HG03066 (cell line): ENCODE measurements at regions not wholly inside any gene's neighbourhood (a gene's known extent, or its start where the extent isn't known, plus 50 kb on each side); places are given as distances from the start of the nearest gene placed in this dataset.
"Not testable (repeated sequence)": the region's sequence is repeated elsewhere in the genome, so short reads cannot be mapped to it uniquely, and the experiment has no call there.

ENCODE experiments used
- ATAC-seq: cut with Tn5 transposase; IDR thresholded peaks from one replicate; pipeline ENCODE4 v1.9.1; 2021; ENCODE audit warnings: low read depth; ENCODE audit not compliant: unreplicated experiment

DNA sequence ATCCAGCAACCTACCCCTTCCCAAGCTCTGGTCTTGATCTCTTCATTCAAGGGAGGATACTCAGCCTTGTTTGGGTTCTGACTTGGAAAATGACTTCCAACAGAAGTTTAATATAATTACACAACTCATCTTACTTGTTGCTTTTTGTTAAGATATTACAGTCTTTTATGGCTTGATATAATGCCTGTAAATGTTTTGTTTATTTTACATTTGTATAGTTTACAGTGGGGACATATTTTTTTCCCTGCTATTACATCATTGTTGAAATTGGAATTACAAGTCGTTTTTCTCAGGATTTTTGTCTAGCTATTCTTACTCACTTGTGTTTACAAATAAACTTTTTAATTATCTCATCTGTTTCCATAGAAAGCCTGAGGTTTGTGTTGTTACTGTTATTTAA is 436.0 kb downstream of the CNTNAP4 start:
- ATAC-seq = no peak

DNA sequence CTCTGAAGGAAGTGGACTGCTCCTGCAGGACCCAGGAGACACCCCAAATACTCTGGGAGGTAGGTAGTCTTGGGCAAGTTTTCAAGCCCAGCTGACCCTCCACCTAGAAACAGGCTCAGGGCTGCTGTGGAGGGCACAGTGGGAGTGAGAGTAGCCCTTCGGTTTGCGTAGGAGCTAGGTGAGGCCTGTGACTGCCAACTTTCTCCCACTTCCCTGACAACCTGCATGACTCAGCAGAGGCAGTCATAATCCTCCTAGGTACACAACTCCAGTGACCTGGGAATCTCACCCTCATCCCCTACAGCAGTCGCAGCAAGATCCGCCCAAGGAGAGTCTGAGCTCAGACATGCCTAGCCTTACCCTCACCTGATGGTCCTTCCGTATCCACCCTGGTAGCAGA is 439.1 kb downstream of the CNTNAP4 start:
- ATAC-seq = not testable (repeated sequence)

DNA sequence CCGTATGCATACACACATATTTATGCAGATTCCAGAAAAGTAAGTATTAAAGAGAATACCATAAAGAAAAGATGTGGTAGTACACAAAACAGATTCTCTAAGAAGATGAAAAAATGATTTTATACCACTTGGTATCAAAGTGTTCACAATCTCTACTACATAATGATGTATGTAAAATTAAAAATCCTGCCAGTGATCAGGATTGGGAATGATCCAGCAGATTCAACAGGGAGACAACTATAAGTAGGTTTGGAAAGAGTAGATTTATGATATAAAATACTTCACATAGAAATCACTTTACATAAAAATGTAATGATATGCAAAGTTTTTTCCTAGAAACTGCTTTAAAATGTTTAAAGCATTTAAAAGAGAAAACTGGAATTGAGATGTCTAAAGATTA is 447.0 kb downstream of the CNTNAP4 start:
- no peak for ATAC-seq

DNA sequence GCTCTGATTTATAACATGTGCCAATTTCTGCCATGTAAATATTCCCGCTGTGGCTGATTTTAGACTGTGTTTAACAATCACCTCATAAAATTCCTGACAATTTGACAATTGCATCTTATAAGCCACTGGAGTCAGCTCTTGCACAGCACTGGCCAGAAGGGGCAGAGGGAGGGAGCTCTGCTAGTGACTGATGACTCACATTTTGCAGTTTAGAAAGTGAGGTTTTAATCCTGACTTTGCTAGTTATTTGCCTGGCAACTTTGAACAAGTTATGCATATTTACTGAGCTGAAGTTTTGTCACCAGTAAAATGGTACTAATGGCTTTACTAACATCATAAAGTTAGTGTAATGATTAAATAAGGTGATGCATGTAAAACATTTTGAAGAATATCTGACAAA is 452.3 kb downstream of the CNTNAP4 start:
- ATAC-seq = no peak

DNA sequence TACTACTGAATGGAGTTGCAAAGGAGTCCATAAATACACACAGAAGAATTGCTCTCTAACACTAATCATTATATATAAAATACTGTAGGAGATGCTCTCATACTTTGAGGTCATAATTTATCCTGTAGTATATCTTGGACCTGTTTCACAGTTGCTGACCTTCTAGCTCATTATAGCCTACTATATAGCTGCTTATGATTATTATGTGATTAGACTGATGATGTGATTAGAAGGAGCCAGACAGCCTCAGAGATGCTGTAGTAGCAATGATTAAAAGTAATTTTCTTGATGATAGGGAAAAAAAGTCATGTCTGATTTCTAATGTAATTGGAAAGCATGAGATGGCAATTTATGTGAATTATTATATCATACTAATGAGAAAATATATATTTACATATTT is 455.7 kb downstream of the CNTNAP4 start:
- ATAC-seq = no peak

DNA sequence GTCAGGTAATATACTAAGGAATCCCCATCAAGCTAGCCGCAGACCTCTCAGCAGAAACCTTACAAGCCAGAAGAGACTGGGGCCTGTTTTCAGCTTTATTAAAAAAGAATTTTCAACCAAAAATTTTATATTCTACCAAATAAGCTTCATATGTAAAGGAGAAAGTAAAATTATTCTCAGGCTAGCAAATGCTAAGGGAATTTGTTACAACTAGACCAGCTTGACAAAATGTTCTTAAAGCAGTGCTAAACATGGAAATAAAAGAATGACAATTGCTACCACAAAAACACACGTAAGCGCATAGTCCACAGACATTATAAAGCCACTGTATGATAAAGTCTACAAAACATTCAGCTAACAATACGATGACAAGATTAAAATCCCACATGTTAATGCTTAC is 449.4 kb upstream of the MON1B start:
- no peak for ATAC-seq

DNA sequence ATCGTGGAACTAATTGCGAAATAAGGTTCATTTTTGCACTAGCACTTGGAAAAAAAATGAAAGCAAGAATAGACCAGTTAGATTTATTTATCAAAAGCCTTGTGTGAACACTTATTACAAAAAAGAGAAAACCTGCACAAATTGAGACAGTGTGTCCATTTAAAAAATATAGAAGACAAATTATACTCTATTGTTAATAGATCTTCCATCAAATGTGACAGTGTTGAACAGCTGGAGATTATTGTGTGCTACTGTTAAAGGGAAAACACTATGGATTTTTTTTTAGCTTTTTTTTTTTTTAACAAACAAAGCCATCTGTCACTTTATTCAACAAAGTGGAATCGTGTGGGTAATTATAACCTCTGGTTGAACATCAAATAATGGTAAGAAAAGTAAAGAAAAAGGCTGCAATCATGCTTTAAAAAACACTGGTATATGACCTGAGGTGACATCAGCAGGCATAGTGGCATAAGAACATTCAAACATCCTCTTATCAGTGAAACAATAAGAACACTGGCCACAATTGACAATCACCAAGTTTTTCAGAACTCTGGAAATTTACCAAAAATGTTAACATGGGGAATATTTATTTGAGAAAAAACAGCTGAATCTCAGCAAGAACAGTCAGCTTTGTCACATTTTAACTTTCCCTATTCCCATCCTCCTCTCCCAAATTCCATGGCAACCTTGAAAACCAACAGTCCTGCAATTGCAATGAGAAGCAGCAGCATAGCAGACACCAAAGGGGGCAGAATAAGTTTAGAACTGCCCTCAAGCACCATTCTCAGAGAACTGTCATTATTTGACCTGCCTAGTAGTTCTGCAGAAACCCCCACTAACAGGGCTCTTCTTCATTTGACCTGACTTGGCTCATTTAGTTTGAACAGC is 442.3 kb upstream of the MON1B start:
- ATAC-seq = no peak

DNA sequence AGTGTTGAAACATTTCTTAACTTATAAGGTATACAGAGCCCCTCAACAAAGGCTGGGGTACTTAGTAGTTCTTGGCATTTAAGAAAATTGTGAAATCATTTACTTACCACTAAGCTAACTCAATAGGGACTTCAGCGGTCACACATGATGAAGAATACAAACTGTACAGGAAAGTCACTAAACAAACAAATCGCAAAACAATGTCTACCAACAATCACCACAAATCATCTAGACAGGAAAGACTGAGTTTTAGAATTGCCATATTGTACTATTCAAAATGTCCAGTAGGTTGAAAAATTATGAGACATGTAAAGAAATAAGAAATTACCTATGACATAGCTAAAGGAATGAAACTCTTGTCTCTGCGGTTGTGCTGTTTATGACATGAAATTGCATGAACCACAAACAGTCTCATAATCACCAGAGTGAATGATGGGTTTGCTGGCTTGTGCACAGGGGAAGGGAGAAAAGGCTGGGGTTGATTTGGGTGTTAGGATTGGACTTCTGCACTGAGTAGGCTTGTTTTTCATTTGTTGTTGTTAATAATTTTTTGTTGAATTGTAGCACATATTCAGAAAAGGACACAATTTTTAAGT is 441.1 kb upstream of the MON1B start:
- ATAC-seq = no peak

DNA sequence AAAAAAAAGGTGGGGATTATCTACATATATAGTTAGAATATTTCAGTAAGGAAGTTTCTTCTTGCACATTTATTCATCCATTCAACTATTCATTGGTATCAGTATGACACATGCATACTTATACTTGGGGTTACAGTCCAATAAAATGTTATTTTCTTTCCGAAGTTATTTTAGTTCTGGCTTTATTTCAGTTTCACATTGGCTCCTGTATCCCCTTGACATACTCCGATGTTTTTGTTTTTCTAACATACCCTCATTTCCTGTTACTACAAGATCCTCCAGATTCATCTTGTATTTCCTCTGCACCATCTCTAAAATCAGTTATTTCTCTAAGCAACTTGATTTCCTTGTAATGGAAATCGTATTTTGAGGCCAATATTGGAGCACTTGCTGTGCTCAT is 435.5 kb upstream of the MON1B start:
- no peak for ATAC-seq

DNA sequence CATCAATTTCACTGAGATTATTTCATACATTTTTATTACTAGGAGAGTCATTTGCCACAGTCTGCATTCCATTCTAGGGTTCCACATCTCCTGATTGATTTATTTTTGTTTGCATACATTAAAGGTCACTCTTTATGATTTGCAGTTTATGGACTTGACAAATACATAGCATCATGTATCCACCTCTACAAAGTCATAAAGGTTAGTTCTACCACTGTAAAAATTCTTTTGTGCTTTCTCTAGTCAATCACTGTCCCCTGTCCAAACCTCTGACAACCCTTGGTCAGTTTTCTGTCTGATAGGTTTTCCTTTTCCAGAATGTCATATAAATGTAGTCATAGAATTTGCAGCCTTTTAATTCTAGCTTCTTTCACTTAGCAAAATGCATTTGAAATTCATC is 434.6 kb upstream of the MON1B start:
- no peak for ATAC-seq

DNA sequence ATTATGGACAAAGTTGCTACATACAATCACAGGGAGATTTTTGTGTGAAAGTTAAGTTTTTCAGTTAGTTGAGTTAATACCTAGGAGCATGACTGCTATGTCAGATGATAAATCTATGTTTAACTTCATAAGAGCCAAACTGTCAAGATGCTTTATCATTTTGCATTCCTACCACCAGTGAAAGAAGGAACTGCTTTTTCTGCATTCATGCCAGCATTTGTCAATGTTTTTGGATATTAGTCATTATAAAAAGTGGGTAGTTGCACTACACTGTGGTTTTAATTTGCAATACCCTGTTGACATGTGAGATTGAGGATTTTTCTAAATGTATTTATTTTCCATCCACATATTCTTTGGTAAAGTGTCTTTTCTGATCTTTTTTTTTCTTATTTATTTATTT is 434.0 kb upstream of the MON1B start:
- no peak for ATAC-seq

DNA sequence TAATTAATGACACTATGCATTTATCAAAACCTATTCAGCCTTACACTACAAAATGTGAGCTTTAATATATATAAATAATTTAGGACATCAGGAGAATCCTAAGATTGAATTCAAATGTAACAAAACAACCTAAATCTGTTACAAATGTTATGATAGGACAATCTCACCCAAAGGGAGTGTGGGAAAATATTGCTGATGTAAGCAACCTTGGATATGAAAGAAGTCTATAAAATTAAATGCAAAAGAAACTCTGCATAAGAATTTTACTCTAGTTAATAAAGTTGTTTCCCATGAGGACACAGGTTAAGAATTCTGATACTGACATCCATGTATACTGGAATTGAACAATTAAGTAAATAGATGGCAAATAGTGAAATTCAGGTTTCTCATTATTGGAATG is 424.5 kb upstream of the MON1B start:
- ATAC-seq = no peak

DNA sequence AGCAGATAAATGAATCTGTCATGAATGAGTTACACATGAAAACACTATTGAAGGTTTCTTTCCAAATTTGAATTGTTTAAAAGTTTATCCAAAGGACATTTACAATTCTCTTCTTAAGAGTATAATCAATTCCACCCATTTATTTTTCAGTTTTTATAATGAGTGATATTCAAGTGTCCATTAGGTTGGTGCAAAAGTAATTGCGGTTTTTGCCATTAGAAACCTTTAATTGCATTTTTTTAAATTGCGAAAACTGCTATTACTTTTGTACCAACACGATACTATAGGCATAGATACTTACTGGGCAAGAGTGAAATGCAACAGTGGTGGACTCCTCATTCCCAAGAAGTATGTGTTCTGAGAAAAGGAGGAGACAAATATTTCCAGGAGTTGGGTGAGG is 422.7 kb upstream of the MON1B start:
- no peak for ATAC-seq

DNA sequence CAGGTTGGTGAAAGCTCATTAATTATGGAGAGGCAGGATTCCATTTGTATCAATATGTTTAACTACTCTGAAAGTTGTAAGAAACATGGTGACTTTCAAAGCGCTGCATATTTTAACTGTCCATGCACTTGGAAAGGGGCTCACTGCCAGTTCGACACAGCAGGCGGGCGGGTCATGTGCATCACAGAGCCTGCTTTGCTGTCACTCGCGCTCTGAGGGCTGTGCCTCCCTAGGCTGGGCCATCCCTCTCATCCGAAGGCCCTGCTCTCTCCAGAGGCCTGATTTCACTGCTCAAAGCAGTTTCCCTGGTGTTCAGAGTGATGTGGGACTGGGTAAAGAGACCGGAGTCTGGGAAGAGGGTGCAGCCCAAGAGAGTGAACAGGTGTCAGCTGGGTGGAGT is 422.0 kb upstream of the MON1B start:
- ATAC-seq = no peak

DNA sequence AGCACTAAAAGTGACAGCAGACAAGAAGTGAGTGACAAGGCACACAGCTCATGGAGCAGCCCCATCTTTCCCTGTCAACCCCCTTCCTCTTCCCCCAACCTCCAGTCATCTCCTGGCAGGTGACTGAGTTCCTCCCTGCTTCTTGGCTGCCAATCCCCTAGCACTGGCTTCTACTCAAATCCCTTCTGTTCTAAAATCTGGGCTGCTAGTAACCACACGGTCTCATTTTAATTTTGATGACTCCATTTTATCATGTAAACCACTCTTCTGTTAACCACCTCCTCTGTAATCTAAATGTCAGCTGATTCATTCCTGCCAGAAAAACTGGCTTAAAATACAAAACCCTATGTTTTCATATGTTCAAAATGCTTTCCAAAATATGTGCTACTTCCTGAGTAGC is 419.8 kb upstream of the MON1B start:
- no peak for ATAC-seq

DNA sequence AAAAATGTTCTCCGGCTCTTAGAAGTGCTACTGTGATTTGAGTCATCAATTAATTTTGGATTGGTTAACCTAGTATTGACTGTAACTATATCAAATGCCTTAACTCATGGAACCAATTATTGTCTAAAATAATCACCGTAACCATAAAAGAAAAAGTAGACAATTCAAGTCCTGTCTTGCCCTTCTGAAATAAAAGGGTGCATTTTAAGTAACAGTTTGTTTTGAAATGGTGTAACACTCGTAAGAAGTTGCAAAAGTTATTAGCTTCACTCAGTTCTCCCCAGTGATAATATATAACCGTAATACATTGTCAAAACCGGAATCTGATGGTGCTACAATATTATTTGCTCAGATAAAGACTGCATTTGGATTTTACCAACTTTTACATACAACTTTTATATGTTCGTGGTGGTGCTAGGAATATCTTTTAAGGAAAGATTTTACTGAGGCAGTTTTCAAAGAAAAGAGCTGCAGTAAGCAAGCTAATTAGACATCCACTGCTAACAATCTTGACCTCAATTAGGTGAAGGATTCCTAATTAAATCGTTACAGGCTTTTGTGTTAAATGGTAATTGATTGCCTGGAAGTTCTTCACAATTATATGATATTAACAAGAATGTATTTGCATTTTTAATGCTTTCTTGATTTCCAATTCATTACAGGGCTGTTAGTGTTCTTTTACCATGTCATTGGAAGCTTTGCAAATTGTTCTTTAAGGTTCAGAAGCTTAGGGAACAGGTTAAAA is 413.1 kb upstream of the MON1B start:
- no peak for ATAC-seq

DNA sequence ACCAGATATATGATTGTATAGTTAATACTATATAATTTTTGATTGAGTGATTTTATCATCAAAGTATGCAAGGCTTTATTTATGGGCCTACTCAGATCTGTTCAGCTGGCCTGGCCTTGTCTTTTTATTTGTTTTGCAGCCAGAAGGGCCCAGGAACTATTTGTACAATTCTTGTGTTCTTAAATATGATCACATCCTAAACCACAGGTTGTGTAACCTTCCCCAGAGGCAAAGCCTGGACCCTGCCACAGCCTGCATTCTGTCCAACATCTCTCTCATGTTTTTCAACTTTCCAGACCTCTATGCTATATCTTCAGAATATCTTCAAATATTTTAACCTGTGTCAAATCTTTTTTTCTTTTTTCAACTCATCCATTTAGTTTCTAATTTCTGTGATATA is 410.4 kb upstream of the MON1B start:
- ATAC-seq = no peak

DNA sequence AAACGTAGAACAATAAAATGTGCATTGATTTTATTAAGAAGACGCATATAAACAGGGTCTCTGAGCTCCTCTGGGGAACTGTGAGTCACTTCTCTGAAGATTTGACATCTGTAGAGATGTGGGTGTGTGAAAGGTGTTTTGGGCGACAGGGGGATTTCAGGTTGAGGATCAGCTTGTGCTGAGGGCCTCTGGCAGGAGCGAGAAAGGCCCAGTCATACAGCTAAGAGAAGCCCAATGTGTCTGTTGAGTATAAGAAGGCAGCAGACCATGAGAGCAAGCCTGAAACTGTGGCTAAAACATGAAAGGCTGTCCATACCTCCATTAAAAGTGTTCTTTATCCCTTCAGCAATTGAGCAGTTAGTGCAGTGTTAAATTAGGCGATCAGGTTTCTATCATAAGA is 406.5 kb upstream of the MON1B start:
- ATAC-seq = no peak

DNA sequence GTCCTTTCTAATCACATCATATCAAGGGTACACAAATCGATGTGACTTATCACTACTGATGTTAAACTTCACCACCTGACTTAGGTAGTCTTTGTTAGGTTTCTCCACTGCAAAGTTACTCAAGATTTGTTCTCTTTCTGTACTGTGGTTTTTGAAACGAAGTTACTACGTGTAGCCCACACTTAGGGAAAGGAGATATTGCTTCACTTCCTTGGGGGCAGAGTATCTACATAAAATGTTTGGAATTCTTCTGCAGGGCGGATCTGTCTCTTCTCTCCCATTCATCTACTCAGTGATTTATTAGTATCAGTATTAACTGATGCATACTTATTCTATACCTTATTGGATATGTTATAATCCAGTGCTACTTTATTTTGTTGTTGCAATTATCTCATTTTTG is 403.6 kb upstream of the MON1B start:
- no peak for ATAC-seq

DNA sequence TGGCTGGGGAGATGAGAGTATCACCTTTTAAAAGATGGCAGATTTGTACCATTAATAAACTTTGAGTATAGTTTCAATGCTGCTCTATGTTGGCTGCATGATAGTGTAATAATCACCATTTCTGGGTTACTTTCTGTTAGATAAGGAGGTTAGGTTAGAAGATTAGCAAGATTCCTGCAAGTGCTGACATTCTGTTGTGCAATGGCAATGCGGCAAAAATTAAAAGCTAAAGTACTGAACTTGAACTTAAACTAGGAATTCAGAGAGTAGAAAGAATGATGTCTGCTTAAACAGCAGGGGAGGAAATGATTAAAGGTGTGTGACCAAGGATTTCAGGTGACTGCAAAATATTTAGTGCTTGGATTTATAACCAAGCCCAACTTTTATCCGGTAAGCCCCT is 399.8 kb upstream of the MON1B start:
- ATAC-seq = no peak

DNA sequence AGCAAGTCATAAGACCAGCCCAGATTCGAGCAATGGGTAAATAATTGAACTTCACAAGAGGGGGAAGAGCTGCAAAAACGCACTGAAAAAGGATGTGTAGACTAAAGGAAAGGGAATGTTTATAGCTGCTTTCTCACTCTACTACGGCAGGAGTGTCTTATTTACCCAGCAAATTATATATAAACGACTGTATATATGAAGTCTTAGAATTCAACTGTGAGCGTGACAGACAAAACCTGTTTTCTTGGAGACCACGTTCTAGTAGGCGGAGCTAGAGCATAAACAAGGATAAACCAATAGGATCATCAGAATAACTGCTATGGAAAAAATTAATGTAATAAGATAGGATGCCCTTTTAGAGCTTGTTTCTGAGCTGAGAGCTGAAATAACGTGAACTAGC is 394.6 kb upstream of the MON1B start:
- no peak for ATAC-seq

DNA sequence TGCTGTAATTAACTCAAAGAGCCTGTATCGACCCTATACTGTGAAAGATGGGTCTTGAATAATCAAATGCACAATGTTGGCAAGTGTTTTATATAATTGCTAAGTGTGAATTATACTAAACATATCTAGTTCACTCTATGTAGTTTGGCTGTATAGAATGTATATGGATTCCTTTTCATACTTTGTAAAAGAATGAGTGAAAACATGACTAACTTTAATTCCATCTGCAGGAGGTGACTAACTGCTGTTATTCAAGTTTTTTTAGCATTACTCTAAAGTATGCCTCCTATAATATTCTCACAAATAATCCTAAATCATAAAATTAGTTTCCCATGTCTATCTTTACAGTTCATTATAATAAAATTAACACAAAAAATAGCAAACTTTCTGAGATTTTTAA is 394.0 kb upstream of the MON1B start:
- no peak for ATAC-seq
